WTC11 (cell line): ENCODE measurements at regions not wholly inside any gene's neighbourhood (a gene's known extent, or its start where the extent isn't known, plus 50 kb on each side); places are given as distances from the start of the nearest gene placed in this dataset.
A peak's percentile ranks its signal among the peaks of the same experiment; 100 is the strongest.

Experiments used
- ATAC-seq: fragments of 200-7000 bp; cut with Tn5 transposase; 2 replicates; pipeline ENCODE4 v1.10.0; 2021; ENCODE audit warnings: mild to moderate bottlenecking, moderate library complexity
- CTCF ChIA-PET: fragments of 300-600 bp; sonication (Branson Sonifier 250); formaldehyde crosslinking; loops from one replicate; lab custom pipeline; 2021; ENCODE audit warnings: antibody characterized with exemption; lab: Charles Lee
- POLR2A ChIA-PET: fragments of 350-600 bp; sonication (Branson Sonifier 250); formaldehyde crosslinking; loops from one replicate; lab custom pipeline; 2021; ENCODE audit warnings: antibody characterized with exemption; lab: Charles Lee
- DNase-seq: peaks from one replicate; pipeline ENCODE4 v3.0.0; 2021; ENCODE audit warnings: low spot score
- H3K27ac Mint-ChIP-seq: 2 replicates; pipeline ENCODE4 v1.8.0; 2021; ENCODE audit warnings: mixed read lengths
- H3K27me3 Mint-ChIP-seq: 2 replicates; pipeline ENCODE4 v1.8.0; 2021; ENCODE audit warnings: low read depth, mild to moderate bottlenecking, moderate library complexity, mixed read lengths
- H3K36me3 Mint-ChIP-seq: 2 replicates; pipeline ENCODE4 v1.8.0; 2021; ENCODE audit warnings: mixed read lengths
- H3K4me1 Mint-ChIP-seq: 2 replicates; pipeline ENCODE4 v1.8.0; 2022; ENCODE audit warnings: mixed read lengths
- H3K4me3 Mint-ChIP-seq: 2 replicates; pipeline ENCODE4 v1.8.0; 2021; ENCODE audit warnings: mild to moderate bottlenecking, moderate library complexity, mixed read lengths
- H3K9me3 Mint-ChIP-seq: 2 replicates; pipeline ENCODE4 v1.8.0; 2021; ENCODE audit warnings: mixed read lengths
- AFF4 ChIP-seq: sonication (generic); formaldehyde crosslinking; IDR thresholded peaks from 2 replicates; pipeline ENCODE4 v1.8.1; 2023; ENCODE audit warnings: mild to moderate bottlenecking, missing genetic modification reagents, borderline replicate concordance
- ATF2 ChIP-seq: sonication (generic); formaldehyde crosslinking; IDR thresholded peaks from 2 replicates; pipeline ENCODE4 v1.8.1; 2022; ENCODE audit warnings: low read depth, missing genetic modification reagents, borderline replicate concordance
- ATF3 ChIP-seq: sonication (generic); formaldehyde crosslinking; conservative IDR thresholded peaks from 2 replicates; pipeline ENCODE4 v1.8.1; 2022; ENCODE audit warnings: mild to moderate bottlenecking, missing genetic modification reagents
- ATF6 ChIP-seq: sonication (generic); formaldehyde crosslinking; IDR thresholded peaks from 2 replicates; pipeline ENCODE4 v1.8.1; 2023; ENCODE audit warnings: mild to moderate bottlenecking, missing genetic modification reagents
- CBFB ChIP-seq: sonication (generic); formaldehyde crosslinking; IDR thresholded peaks from 2 replicates; pipeline ENCODE4 v1.8.1; 2022; ENCODE audit warnings: mild to moderate bottlenecking, low read depth, missing genetic modification reagents
- CTCF ChIP-seq: fragments of 200-600 bp; IDR thresholded peaks from 2 replicates; pipeline ENCODE4 v1.8.0; 2022; ENCODE audit warnings: antibody characterized with exemption
- GABPB1 ChIP-seq: sonication (generic); formaldehyde crosslinking; IDR thresholded peaks from 2 replicates; pipeline ENCODE4 v1.8.1; 2023; ENCODE audit warnings: mild to moderate bottlenecking, missing genetic modification reagents
- JAZF1 ChIP-seq: fragments of 250-450 bp; sonication (Bioruptor Pico); IDR thresholded peaks from 2 replicates; pipeline ENCODE4 v1.9.0; 2021; ENCODE audit warnings: moderate library complexity, mild to moderate bottlenecking, inconsistent platforms
- KAT7 ChIP-seq: sonication (generic); formaldehyde crosslinking; IDR thresholded peaks from 2 replicates; pipeline ENCODE4 v1.8.1; 2023; ENCODE audit warnings: missing genetic modification reagents, mild to moderate bottlenecking, borderline replicate concordance
- MXD4 ChIP-seq: fragments of 250-450 bp; sonication (Bioruptor Pico); IDR thresholded peaks from 2 replicates; pipeline ENCODE4 v1.8.0; 2021; ENCODE audit warnings: mild to moderate bottlenecking, moderate library complexity, borderline replicate concordance
- NR2C2 ChIP-seq: sonication (generic); formaldehyde crosslinking; IDR thresholded peaks from 2 replicates; pipeline ENCODE4 v1.8.0; 2022; ENCODE audit warnings: mild to moderate bottlenecking, missing genetic modification reagents
- NR3C1 ChIP-seq: sonication (generic); formaldehyde crosslinking; conservative IDR thresholded peaks from 2 replicates; pipeline ENCODE4 v1.8.1; 2023; ENCODE audit warnings: low read depth, mild to moderate bottlenecking, missing genetic modification reagents
- RELA ChIP-seq: sonication (generic); formaldehyde crosslinking; IDR thresholded peaks from 2 replicates; pipeline ENCODE4 v1.8.1; 2022; ENCODE audit warnings: missing genetic modification reagents, mild to moderate bottlenecking, borderline replicate concordance
- SP1 ChIP-seq: sonication (generic); formaldehyde crosslinking; conservative IDR thresholded peaks from 2 replicates; pipeline ENCODE4 v1.8.1; 2022; ENCODE audit warnings: missing genetic modification reagents
- TCF7 ChIP-seq: sonication (generic); formaldehyde crosslinking; IDR thresholded peaks from 2 replicates; pipeline ENCODE4 v1.8.0; 2022; ENCODE audit warnings: mild to moderate bottlenecking, low read depth, missing genetic modification reagents, moderate library complexity
- TEAD4 ChIP-seq: sonication (generic); formaldehyde crosslinking; IDR thresholded peaks from 2 replicates; pipeline ENCODE4 v1.8.0; 2022; ENCODE audit warnings: mild to moderate bottlenecking, missing genetic modification reagents
- USF2 ChIP-seq: sonication (generic); formaldehyde crosslinking; IDR thresholded peaks from 2 replicates; pipeline ENCODE4 v1.8.1; 2023; ENCODE audit warnings: mild to moderate bottlenecking, missing genetic modification reagents, moderate library complexity
- ZNF219 ChIP-seq: sonication (generic); formaldehyde crosslinking; IDR thresholded peaks from 2 replicates; pipeline ENCODE4 v1.8.0; 2023; ENCODE audit warnings: missing genetic modification reagents, mild to moderate bottlenecking, borderline replicate concordance
- ZNF423 ChIP-seq: fragments of 250-450 bp; sonication (Bioruptor Pico); IDR thresholded peaks from 2 replicates; pipeline ENCODE4 v2.1.2; 2022; ENCODE audit warnings: mild to moderate bottlenecking, moderate library complexity

- no peak for TF ChIP-seq SP1
- TF ChIP-seq, all 79 proteins: peak for 0
- Mint-ChIP-seq H3K36me3 (no peaks in the 10 kb centered on the region), H3K4me3 (no peak overlapping the region), H3K27me3 (no peaks in the 10 kb centered on the region), H3K4me1 (0 out of 2 replicates have a peak, but pooled peaks cover 4% of the 10 kb centered on the region), H3K9me3 (no peaks in the 10 kb centered on the region), H3K27ac (no peak overlapping the region; the same call in 1 of the 2 replicates)
- ChIA-PET CTCF (interaction anchor here (1.2 to 1.5 kb wide), 2 partner anchors 74 to 237 kb away, joined by 3 to 4 read pairs; no protein-coding TSS in a partner anchor), POLR2A (no interaction called here)
- DNase-seq = no peak
- ATAC-seq = no peak
Measured at GRCh38 chr3:132804498-132804897, 82.3 kb upstream of the NPHP3 start.

GRCh38 chr3:132803889-132804288, 81.7 kb upstream of the NPHP3 start:
- Mint-ChIP-seq H3K4me1 (0 out of 2 replicates have a peak, but pooled peaks cover 4% of the 10 kb centered on the region), H3K27me3 (no peaks in the 10 kb centered on the region), H3K36me3 (no peaks in the 10 kb centered on the region), H3K4me3 (no peak overlapping the region), H3K27ac (no peak overlapping the region; the same call in 1 of the 2 replicates), H3K9me3 (no peaks in the 10 kb centered on the region)
- ATAC-seq = peak; percentile 98
- ChIA-PET CTCF (interaction anchor here (0.7 to 1.5 kb wide), 3 partner anchors 69 to 237 kb away, joined by 3 to 4 read pairs (median 3); no protein-coding TSS in a partner anchor), POLR2A (no interaction called here)
- TF ChIP-seq CTCF (no peak), MXD4 (no peak), NR2C2 (CRISPR knock-in tag) (no peak), TCF7 (CRISPR knock-in tag) (no peak), USF2 (CRISPR knock-in tag) (no peak), TEAD4 (CRISPR knock-in tag) (no peak)
- DNase-seq = peak; percentile 18

GRCh38 chr3:132800958-132801357, 78.7 kb upstream of the NPHP3 start:
- Mint-ChIP-seq H3K4me3 (no peak overlapping the region), H3K27ac (no peak overlapping the region), H3K27me3 (no peaks in the 10 kb centered on the region), H3K36me3 (no peaks in the 10 kb centered on the region), H3K4me1 (0 out of 2 replicates have a peak, but pooled peaks cover 4% of the 10 kb centered on the region), H3K9me3 (no peaks in the 10 kb centered on the region)
- POLR2A ChIA-PET = no interaction called here
- CTCF ChIA-PET = no interaction called here
- DNase-seq = no peak
- no peak for ATAC-seq
- TF ChIP-seq NR3C1 (CRISPR knock-in tag) (no peak), CBFB (CRISPR knock-in tag) (no peak), JAZF1 (CRISPR knock-in tag) (no peak), KAT7 (CRISPR knock-in tag) (no peak), GABPB1 (CRISPR knock-in tag) (no peak), ATF2 (CRISPR knock-in tag) (no peak), ZNF219 (CRISPR knock-in tag) (no peak), RELA (no peak)

GRCh38 chr3:132790806-132791205, 68.6 kb upstream of the NPHP3 start:
- H3K27me3 Mint-ChIP-seq = no peaks in the 10 kb centered on the region
- no peak for DNase-seq
- no peaks in the 10 kb centered on the region for H3K9me3 Mint-ChIP-seq
- ATAC-seq = no peak
- H3K4me3 Mint-ChIP-seq = no peak overlapping the region
- ChIA-PET POLR2A (no interaction called here), CTCF (interaction anchor here (0.6 to 1.2 kb wide), 4 partner anchors 39 to 82 kb away, joined by 3 to 4 read pairs (median 3); no protein-coding TSS in a partner anchor)
- no peaks in the 10 kb centered on the region for H3K36me3 Mint-ChIP-seq
- no peaks in the 10 kb centered on the region for H3K4me1 Mint-ChIP-seq
- H3K27ac Mint-ChIP-seq = no peak overlapping the region
- TF ChIP-seq ATF3 (CRISPR knock-in tag) = no peak
- no peak for TF ChIP-seq AFF4 (CRISPR knock-in tag)
- TF ChIP-seq ZNF423 = no peak
- no peak for TF ChIP-seq NR2C2 (CRISPR knock-in tag)
- TF ChIP-seq ATF6 (CRISPR knock-in tag) = no peak
